OCI-LY1 (cell line): ENCODE measurements at regions not wholly inside any gene's neighbourhood (a gene's known extent, or its start where the extent isn't known, plus 50 kb on each side); places are given as distances from the start of the nearest gene placed in this dataset.

ENCODE experiments used
- H2AFZ ChIP-seq: fragments of 200-600 bp; sonication (generic), shearing (Covaris generic); 2 replicates; pipeline ENCODE4 v1.6.0; 2014; ENCODE audit warnings: antibody characterized with exemption, mild to moderate bottlenecking, low read length
- H3F3A ChIP-seq: fragments of 200-600 bp; sonication (generic), shearing (Covaris generic); 2 replicates; pipeline ENCODE4 v1.6.0; 2014; ENCODE audit warnings: mild to moderate bottlenecking, antibody characterized with exemption, low read length, moderate library complexity; ENCODE audit not compliant: insufficient read depth
- H3K27ac ChIP-seq: fragments of 200-600 bp; sonication (generic); 2 replicates; pipeline ENCODE4 v1.5.1; 2014; ENCODE audit warnings: low read length, mixed run types, mild to moderate bottlenecking, low read depth; ENCODE audit not compliant: poor library complexity, severe bottlenecking
- H3K27me3 ChIP-seq: fragments of 200-600 bp; sonication (generic); 2 replicates; pipeline ENCODE4 v1.6.0; 2014; ENCODE audit warnings: antibody characterized with exemption, mild to moderate bottlenecking, low read length, moderate library complexity; ENCODE audit not compliant: insufficient read depth
- H3K36me3 ChIP-seq: fragments of 200-600 bp; sonication (generic); 2 replicates; pipeline ENCODE4 v1.6.1; 2014; ENCODE audit warnings: mild to moderate bottlenecking, antibody characterized with exemption, low read length, moderate library complexity, mixed read lengths; ENCODE audit not compliant: insufficient read depth
- H3K4me1 ChIP-seq: fragments of 200-600 bp; sonication (generic); 2 replicates; pipeline ENCODE4 v1.5.1; 2014; ENCODE audit warnings: mild to moderate bottlenecking, low read length, moderate library complexity; ENCODE audit not compliant: insufficient read depth, severe bottlenecking
- H3K4me2 ChIP-seq: fragments of 200-600 bp; sonication (generic), shearing (Covaris generic); 2 replicates; pipeline ENCODE4 v1.6.1; 2014; ENCODE audit warnings: low read length
- H3K4me3 ChIP-seq: fragments of 200-600 bp; sonication (generic); 2 replicates; pipeline ENCODE4 v1.5.1; 2014; ENCODE audit warnings: low read length, low read depth, mild to moderate bottlenecking, mixed read lengths; ENCODE audit not compliant: poor library complexity, severe bottlenecking
- H3K79me2 ChIP-seq: fragments of 200-600 bp; shearing (Covaris generic); 2 replicates; pipeline ENCODE4 v1.6.1; 2016; ENCODE audit warnings: mixed run types, low read length, mixed read lengths; ENCODE audit not compliant: insufficient read depth
- H3K9ac ChIP-seq: fragments of 200-600 bp; sonication (generic), shearing (Covaris generic); 2 replicates; pipeline ENCODE4 v1.6.1; 2014; ENCODE audit warnings: mild to moderate bottlenecking, low read length, mixed read lengths
- H3K9me2 ChIP-seq: fragments of 200-600 bp; sonication (generic), shearing (Covaris generic); 2 replicates; pipeline ENCODE4 v1.6.1; 2014; ENCODE audit warnings: low read depth, mild to moderate bottlenecking, low read length, mixed read lengths
- H3K9me3 ChIP-seq: fragments of 200-600 bp; shearing (Covaris generic); 2 replicates; pipeline ENCODE4 v1.6.1; 2014; ENCODE audit warnings: low read length, mixed read lengths
- H4K20me1 ChIP-seq: fragments of 200-600 bp; sonication (generic), shearing (Covaris generic); 2 replicates; pipeline ENCODE4 v1.6.0; 2016; ENCODE audit warnings: mild to moderate bottlenecking, low read length; ENCODE audit not compliant: insufficient read depth
- CTCF ChIP-seq: fragments of 200-600 bp; sonication (generic), shearing (Covaris generic); IDR thresholded peaks from 2 replicates; pipeline ENCODE4 v1.5.1; 2017; ENCODE audit warnings: mild to moderate bottlenecking, antibody characterized with exemption, low read length, moderate library complexity, mixed read lengths
- EZH2 ChIP-seq: fragments of 200-600 bp; sonication (generic), shearing (Covaris generic); IDR thresholded peaks from 2 replicates; pipeline ENCODE4 v1.8.0; 2017; ENCODE audit warnings: borderline replicate concordance, mixed run types, mild to moderate bottlenecking, antibody characterized with exemption, low read length, moderate library complexity, mixed read lengths

- no peaks in the 10 kb centered on the region for H4K20me1 ChIP-seq
Measured at GRCh38 chr4:60718874-60719273, 481.3 kb upstream of the ADGRL3 start.

GRCh38 chr4:60721685-60722084 is 478.4 kb upstream of the ADGRL3 start:
- H3K9me2 ChIP-seq, result no peaks in the 10 kb centered on the region
- no peak overlapping the region for H2AFZ ChIP-seq
- H3K4me2 ChIP-seq, result no peak overlapping the region
- H3K27me3 ChIP-seq, result no peaks in the 10 kb centered on the region
- H4K20me1 ChIP-seq, result no peaks in the 10 kb centered on the region
- no peaks in the 10 kb centered on the region for H3K4me1 ChIP-seq
- no peak overlapping the region for H3K4me3 ChIP-seq
- no peaks in the 10 kb centered on the region for H3K9me3 ChIP-seq
- H3K36me3 ChIP-seq, result no peaks in the 10 kb centered on the region
- TF ChIP-seq EZH2, result no peak
- TF ChIP-seq CTCF, result no peak
- no peak overlapping the region for H3K9ac ChIP-seq
- no peaks in the 10 kb centered on the region for H3F3A ChIP-seq
- no peak overlapping the region for H3K27ac ChIP-seq
- no peaks in the 10 kb centered on the region for H3K79me2 ChIP-seq

More at GRCh38 chr4:60718874-60719273, 481.3 kb upstream of the ADGRL3 start:
- H3F3A ChIP-seq, result no peaks in the 10 kb centered on the region
- TF ChIP-seq EZH2, result no peak
- TF ChIP-seq CTCF, result no peak
- H3K4me3 ChIP-seq, result no peak overlapping the region
- H3K9me3 ChIP-seq, result no peaks in the 10 kb centered on the region
- H2AFZ ChIP-seq, result no peak overlapping the region
- no peaks in the 10 kb centered on the region for H3K4me1 ChIP-seq
- no peak overlapping the region for H3K27ac ChIP-seq
- no peak overlapping the region for H3K9ac ChIP-seq
- no peaks in the 10 kb centered on the region for H3K79me2 ChIP-seq
- H3K9me2 ChIP-seq, result no peaks in the 10 kb centered on the region
- no peaks in the 10 kb centered on the region for H3K27me3 ChIP-seq
- no peak overlapping the region for H3K4me2 ChIP-seq
- H3K36me3 ChIP-seq, result no peaks in the 10 kb centered on the region

DNA sequence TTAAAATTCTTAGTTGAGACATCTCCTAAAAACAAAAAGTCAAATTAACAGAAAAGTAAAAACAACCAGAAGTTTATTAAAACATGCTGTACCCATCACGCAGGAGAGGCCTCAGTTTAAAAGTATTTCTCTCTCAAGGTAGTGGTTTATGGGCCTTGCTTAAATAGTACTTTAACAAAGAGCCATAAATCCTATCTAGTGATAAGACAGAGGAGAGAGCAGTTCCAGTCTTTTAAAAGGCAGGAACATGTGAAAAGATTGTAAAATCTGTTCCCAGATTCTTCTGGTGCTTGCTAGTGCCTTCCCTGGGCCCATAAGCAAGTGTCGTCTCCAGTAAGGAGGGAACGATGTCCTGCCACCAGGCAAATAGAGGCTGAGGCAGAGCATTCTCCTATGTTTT is 476.3 kb upstream of the ADGRL3 start:
- Histone ChIP-seq H3K4me3 (no peak overlapping the region), H3K27me3 (no peaks in the 10 kb centered on the region), H3K4me2 (no peak overlapping the region), H3K27ac (no peak overlapping the region), H3K4me1 (no peaks in the 10 kb centered on the region), H3K9ac (no peak overlapping the region), H3K79me2 (no peaks in the 10 kb centered on the region), H3F3A (no peaks in the 10 kb centered on the region), H3K9me3 (no peaks in the 10 kb centered on the region), H2AFZ (no peak overlapping the region), H3K9me2 (no peaks in the 10 kb centered on the region), H4K20me1 (no peaks in the 10 kb centered on the region), H3K36me3 (no peaks in the 10 kb centered on the region)
- no peak for TF ChIP-seq CTCF
- TF ChIP-seq EZH2, result no peak
